Ovary (tissue), 3 donors: ENCODE measurements at regions not wholly inside any gene's neighbourhood (a gene's known extent, or its start where the extent isn't known, plus 50 kb on each side); places are given as distances from the start of the nearest gene placed in this dataset.
"Not testable (repeated sequence)": the region's sequence is repeated elsewhere in the genome, so short reads cannot be mapped to it uniquely, and the experiment has no call there.

Experiments used
- CTCF ChIP-seq, 3 donors: fragments of 450-650 bp in 2 of 3; fragments of 200-600 bp in 1 of 3; IDR thresholded peaks; one replicate each; pipeline versions ENCODE4 v1.5.1 to v1.8.0; 2016 to 2022; ENCODE audit warnings: antibody characterized with exemption in 3 of 3, mild to moderate bottlenecking in 1 of 3
- POLR2A ChIP-seq: fragments of 450-650 bp; IDR thresholded peaks from one replicate; pipeline ENCODE4 v1.6.1; 2017; ENCODE audit warnings: antibody characterized with exemption, mild to moderate bottlenecking, moderate library complexity
- donor health status: DM: no; HTN: no; CAD: no.

GRCh38 chr3:115317953-115318352 is 170.9 kb upstream of the ZBTB20 start:
- not testable (repeated sequence) for TF ChIP-seq CTCF (IDR thresholded peaks at IDR 0.05); POLR2A
